ENCODE measurements at regions not wholly inside any gene's neighbourhood (a gene's known extent, or its start where the extent isn't known, plus 50 kb on each side); places are given as distances from the start of the nearest gene placed in this dataset.
"Not testable (repeated sequence)": the region's sequence is repeated elsewhere in the genome, so short reads cannot be mapped to it uniquely, and the experiment has no call there.

DNA sequence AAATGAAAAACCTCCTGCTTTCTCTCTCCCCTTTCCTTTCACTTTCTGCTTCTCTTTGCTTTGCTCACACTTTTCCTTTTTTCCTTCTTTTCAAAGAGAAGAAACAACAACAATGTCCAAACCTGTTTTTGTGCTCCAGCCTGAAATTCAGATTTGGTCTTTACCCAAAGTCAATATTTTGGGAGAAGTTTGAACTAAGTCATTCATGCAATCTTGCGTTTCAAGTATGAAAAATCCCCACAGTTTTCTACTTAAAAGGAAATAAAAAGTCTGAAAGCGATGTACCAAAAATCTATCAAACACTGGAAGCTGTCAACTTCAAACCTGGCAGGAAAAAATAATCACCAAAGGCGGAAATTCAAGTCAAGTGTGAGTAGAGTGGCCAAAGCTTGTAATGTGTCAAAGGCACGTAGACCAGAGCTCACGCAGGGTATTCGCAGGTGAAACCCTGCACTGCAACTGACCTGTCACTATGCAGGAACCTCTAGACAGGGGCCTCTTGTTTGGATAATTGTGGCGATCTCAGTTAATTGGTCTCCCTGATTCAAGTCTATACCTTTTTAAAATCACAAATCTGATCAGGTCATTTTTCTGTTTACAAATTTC, 118.8 kb upstream of the GALNT15 start:
- DNase-seq (ENCODE audit: low spot score): no peak

DNA sequence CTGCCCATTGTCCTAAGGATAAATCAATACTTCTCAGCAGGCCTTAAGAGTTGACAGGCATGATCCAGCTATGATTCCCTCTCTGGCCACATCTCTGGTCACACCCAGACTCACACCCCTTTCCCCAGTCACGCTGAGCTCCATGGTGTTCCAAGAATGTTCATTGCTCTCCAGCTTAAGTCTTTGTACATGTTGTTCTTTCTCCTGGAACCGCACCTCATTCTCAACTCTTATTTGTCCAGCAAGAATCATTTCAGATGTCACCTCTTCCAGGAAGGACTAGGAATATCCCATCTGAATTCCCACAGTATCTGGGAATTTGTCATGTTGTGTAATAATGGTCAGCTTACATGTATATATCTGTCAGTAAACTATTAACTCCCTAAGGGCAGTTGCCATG, 118.3 kb upstream of the GALNT15 start:
- DNase-seq (ENCODE audit: low spot score): no peak

DNA sequence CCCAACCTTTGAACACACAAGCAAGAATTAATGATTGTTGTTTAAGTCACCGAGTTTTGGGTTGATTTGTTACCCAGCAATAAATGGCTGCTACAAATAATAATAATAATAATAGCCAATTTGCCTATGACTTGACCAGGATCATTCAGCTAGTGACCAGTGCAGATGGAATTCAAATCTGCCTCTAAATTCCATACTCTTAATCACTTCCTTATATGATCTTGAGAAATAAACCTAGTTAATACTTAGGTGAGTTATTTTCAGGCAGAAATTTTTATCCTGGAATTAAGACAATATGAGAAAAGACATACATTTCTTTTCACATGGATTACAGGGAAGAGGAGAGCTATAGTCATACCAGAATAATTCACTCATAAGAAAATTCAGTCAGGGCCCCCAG, 116.0 kb upstream of the GALNT15 start:
- no peak for DNase-seq (ENCODE audit: low spot score)

DNA sequence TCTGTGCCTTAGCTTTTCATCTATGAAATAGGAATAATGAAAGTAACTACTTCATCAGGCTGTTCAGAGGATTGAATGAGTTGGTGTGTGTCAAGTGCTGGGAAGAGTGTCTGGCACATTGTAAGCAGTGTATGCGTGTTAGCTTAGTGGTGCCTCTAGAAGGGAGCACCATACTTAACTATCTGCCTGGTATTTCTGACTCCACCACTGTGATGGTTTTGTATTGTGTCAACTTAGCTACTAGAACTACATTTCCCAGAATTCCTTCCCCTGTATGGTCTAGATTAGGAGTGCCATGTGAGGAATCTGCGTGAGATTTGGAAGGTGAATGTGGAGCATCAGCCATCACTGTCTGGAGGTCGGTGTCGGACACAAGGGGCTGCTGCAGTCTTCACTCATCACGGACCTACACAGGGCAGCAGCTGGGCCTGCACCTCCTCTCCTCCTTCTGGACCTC, 115.4 kb upstream of the GALNT15 start:
- DNase-seq (ENCODE audit: low spot score): no peak

DNA sequence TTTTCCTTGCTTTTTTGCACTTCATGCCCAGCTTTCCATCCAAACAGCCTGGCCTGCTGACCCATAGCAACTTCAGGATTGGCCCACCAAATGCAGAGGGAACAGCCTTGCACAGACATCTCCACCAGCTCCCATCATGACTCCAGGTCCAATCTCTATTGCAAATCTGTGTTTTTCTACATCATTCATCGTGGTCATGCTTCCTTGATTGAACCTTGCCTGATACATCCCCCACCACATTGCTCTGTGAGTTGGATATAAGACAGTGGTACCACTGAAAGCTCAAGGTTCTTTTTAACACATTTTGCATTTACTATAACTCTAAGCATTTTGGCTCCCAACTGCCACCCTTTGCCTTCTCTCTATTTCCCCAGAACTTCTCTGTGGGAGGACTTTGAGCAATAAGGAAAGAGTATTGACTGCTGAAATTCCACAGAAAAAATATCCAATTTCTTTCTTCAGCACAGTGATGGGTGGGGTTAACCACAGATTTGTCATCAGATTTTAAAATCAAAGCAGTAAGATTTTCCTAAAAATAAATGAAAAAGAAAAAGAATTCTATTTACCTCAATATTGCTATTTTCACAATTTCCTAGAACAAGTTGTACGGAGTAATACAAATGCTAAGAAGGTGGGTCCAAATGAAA, 114.6 kb upstream of the GALNT15 start:
- DNase-seq (ENCODE audit: low spot score): no peak

DNA sequence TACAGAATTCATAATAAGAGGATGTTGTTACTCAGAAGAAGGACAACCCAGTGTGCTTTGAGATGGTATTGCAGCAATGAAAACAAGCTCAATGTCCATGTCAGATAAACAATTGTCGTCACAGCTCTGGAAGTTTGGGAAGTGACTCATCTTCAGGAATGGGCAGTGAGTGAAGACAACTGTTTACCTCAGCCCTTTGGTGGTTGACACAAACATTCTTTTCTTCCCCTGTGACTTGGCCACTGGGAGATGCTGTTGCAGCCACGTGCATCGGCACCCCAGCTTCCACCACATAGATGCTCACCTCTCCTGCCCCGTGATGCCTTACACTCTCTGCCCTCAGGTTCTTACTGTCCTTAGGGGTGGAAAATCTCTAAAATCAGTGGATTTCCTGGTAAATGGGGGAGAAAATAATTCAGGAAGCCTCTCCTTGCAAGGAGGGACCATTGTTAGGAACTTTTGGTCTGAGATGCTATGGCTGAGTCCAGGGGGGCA, 114.1 kb upstream of the GALNT15 start:
- DNase-seq (ENCODE audit: low spot score): no peak

DNA sequence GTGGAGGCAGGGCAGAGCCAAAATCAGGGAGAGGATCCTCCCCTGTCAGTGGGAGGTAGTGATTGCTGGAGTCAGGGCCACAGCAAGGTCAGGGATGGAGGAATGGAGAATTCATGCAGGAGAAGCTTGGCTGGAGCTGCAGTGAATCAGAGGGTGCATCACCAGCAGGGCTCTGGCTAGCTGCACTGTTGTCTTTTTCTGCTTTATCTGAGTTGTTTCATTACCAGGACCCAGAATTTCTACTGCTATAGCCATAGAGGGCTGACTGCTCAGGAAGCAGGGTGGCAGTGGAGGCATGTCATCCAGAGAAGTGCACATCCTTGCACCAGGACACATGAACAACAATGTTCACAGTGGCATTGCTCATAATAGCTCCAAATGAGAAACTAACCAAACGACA, 113.5 kb upstream of the GALNT15 start:
- DNase-seq (ENCODE audit: low spot score): no peak

DNA sequence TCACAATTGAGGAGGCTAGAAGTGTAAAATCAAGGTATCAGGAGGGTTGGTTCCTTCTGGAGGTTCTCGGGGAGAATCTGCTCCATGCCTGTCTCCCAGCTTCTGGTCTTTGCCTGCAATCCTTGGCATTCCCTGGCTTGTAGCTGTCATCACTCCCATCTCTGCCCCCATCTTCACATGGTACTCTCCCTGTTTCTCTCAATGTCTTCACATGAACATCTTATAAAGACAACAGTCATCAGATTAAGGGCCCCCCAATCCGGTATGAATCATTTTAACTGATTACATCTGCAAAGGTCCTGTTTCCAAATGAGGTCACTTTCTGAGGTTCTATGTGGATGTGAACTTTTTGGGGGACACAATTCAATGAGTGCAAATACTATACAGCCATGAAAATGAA, 113.0 kb upstream of the GALNT15 start:
- DNase-seq (ENCODE audit: low spot score): no peak

DNA sequence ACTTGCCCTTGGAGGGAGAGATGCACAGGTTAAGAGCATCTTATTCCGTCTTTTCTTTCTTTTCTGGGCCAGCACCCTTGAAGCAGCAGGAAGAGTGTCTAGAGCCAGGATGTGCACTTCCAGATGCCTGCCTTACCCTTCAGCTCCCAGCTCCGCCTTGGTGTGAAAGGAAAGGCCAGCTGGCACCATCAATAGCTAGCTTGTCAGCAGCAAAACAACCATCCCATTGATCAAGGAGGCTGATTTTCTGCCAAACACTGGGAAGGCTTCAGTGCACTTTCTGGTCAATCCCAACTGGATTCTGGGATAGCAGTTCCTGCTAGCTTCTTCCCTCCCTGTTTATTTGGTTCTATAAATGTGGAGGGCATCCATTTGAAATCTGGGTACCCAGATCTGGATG, 110.9 kb upstream of the GALNT15 start:
- no peak for DNase-seq (ENCODE audit: low spot score)

DNA sequence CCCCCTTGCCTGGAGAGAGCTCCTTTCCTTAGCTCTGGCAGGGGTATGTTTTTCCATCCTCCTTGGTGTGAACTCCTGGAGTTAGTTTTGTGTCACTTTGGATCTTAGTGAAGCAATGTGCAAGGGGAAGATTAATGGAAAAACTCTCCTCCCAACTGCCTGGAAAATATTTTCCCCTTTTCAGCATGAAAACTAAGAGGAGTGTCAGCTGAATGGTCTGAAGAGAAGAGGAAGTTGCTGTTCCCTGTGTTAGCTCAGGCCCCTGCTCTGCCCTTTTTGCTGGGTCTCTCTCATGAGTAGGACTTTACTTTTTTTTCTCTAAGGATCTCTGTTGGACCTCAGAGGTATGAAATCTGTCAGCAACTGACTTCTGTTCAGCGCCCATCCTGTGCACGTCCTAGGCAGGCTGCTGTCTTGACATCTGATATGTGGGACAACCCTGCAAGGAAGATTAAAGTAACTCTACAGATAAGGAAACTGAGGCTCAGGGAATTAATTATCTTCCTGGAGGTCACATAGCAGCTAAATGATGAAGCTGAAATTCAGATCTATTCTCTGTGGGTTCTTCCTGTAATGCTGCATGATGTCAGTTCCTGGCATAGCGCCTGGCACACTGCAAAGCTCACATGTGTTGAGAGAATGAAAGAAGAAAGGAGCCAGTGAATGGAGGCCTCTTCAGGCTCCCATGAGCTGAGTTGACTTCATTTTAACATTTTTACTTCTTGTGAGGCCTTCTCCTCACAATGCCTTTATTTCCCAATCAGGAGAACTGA, 109.7 kb upstream of the GALNT15 start:
- DNase-seq (ENCODE audit: low spot score): no peak

DNA sequence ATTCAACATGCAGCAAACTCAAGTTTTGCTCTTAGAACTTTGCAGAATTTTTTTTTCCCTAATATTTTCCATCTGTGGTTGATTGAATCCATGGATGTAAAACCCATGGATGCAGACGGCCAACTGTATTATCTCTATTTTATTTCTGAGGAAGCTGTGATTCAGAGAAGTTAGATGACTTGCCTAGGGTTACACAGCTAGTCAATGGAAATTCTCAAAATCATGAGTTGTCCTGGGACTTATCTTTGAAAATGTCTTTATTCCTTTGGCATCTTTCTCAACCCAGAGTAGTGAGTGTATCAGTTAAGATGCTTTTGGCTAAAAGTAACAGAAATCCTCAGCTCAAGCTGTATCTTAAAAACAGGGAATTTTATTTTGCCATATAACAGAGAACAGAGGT, 107.9 kb upstream of the GALNT15 start:
- no peak for DNase-seq (ENCODE audit: low spot score)

DNA sequence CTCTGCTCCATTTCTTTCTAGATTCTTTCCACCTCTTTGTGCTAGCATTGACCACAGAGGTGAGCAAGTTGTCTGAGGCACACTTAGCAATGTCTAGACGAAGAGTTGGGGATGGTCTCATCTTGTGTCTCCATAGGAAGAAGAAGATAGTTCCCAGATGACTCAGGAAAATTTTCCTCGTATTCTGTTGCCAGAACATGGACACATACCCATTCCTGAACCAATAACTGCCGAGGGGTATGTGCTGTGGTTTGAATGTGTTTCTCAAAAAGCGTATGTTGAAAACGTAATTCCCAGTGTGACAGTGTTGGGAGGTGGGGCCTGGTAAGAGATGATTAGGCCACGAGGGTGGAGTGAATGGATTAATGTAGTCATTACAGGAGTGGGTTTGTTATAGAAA, 107.5 kb upstream of the GALNT15 start:
- DNase-seq (ENCODE audit: low spot score): no peak

DNA sequence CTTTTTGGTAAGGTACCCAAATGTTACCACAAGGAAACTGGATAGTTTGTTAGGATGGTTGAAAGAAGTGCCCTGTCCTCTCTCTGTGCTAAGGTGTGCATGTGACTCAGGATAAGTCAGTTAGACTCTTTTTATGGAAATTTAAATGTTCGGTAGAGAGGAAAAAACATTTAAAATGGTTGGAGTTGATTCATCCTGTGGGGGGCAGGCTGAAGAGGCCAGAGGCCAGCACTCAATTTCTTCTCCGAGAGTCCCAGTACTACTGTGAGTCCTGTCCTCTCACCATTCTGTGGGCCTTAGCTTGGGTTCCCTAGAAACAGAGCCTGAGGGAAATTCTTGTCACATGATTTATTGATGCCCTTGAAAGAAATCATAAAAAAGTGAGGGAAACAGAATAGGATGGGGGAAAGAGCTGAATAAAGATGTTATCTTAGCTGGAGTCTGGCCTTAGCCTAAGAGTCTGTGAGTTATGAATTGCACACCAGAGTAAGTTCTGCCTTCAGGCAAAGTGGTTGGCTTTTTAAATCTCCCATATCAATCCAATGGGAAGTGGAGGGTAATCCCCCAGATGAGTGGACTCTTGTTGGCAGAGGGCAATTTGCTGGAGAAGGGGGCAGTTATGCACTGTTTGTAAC, 106.5 kb upstream of the GALNT15 start:
- no peak for DNase-seq (ENCODE audit: low spot score)

DNA sequence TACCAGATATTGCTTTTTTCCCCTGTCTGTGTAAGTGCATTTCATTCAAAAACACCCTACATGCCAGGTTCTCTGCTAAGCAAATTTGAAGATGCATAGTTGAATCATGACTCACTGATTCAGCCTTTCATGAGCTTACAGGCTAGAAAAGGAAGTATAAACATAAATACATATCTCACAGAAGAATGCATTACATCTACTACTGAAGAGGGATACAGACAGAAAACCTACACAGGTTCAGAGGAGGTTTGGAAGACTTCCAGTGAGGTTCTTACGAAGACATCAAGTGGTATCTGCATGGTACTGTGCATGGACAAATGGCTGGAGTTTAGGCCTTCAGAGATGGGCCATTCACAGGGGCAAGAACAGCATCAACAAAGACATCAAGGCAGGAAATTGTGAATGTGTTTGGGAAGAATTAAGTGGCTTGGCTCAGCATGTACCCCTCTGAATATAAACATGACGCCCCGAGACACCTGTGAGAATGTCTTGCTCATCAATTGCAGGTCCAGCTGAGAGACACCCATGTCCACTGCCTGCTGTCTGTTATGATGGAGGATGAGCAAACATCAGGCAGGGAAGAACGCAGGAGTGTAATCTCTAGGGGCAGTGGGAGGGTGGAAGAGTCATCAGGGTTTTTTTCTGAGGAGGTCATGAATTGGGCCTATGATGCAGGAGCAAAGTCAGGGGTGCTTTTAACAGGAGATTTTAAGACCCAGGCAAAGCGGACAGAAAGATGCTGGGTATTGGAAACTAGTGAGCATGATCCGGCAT, 105.1 kb upstream of the GALNT15 start:
- no peak for DNase-seq (ENCODE audit: low spot score)

DNA sequence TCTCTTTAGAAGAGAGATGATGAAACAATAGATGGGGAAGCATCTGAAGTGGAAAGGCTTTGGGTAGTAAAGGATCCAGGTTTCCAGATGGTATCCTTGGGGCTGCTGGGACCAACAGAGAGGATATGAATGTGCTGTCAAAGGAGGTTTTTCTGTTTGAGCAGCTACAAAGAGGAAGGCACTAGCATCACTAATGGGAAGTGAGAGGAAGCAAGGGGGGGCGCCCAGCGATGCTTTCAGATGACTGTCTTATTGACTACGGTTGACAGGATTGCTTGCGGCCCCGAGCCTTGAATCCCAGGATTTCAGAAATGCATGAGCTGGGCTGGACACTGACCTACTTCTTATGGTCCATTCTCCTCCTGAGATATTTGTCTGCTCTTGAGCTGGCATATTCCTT, 103.8 kb upstream of the GALNT15 start:
- DNase-seq (ENCODE audit: low spot score): no peak

DNA sequence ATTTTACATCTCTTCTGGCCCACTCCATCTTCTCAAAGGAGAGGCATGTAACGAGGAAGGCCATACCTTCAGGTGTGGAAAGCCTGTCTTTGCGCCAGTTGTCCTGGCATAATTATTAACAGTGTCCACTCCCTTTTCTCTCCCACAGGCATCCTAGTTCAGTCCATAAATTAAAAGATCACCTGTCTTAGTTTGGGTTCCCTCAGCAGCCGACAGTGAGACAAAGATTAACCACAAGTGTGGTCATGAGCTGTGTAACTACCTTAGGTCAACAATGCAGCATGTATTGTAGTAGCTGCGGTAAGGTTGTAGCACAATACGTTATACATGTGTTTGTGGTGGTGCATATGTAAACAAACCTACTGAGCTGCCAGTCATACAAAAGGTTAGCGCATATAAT, 103.3 kb upstream of the GALNT15 start:
- no peak for DNase-seq (ENCODE audit: low spot score)

DNA sequence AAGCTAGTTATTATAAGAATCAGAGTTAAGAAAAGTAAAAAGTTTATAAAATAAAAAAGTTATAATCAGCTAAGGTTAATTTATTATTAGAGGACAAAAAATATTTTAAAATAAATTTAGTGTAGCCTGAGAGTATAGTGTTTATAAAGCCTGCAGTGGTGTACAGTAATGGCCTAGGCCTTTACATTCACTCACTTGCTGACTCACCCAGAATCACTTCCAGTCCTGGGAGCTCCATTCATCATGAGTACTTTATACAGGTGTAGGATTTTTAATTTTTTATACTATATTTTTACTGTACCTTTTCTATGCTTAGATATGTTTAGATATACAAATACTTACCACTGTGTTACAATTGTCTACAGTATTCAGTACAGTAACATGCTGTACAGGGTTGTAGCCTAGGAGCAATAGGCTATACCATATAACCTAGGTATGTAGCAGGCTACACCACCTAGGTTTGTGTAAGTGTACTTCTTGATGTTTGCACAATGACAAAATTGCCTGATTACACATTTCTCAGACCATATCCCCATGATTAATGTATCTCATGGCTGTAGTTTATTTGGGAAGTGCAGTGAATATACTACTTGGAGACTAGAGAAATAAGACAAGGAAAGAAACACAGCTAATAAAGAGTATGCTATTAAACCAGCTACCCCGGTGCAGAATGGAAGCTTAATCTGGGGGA, 101.9 kb upstream of the GALNT15 start:
- DNase-seq (ENCODE audit: low spot score): no peak

DNA sequence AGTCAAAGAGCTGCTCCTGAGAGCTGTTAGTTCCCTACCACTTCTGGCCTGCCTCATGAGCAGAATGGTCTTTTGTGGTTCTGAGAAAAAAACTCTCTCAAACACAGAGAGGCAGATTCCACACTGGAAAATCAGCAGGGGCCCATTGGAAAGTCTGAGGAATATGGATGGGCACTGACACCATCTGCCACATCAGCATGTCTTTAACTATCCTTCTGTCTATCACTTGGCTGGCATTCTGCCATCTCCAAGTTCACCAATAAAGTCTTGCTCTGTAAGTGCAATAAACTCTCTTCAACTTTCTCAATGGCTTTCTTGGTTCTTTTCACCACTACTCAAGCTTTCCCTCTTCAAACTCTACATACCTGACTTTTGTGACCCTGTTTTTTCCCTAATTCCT, 101.3 kb upstream of the GALNT15 start:
- no peak for DNase-seq (ENCODE audit: low spot score)

DNA sequence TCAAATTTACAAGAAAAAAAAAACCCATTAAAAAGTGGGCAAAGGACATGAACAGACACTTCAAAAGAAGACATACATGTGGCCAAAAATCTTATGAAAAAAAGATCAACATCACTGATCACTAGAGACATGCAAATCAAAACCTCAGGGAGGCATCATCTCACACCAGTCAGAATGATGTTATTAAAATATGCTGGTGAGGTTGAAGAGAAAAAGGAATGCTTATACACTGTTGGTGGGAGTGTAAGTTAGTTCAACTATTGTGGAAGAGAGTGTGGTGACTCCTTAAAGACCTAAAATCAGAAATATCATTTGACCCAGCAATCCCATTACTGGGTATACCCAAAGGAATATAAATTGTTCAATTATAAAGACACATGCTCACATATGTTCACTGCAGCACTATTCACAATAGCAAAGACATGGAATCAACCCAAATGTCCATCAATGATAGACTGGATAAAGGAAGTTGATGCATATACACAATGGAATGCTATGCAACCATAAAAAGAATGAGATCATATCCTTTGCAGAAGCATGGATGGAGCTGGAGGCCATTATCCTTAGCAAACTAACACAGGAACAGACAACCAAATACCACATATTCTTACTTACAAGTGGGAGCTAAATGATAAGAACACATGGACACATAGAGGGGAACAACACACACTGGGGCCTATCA, 100.3 kb upstream of the GALNT15 start:
- not testable (repeated sequence) for DNase-seq (ENCODE audit: low spot score)

DNA sequence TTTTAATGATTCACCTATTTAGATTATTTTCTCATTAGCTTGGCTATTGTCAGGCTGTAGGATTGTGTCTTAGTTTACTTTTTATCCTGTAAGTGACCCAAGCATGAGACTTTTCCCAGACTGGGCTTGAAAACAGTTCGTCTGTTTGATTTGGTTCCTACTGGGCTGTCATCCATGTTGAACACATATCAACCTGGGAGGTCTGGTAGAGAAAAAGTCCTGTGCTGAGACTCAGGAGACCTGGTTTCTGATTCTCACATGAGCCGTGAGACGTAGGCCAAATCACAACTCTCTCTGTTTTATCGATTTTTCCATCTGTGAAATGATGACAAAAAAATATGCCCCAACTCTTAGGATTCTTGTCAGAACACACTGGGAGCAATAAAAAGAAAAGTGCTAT, 98.8 kb upstream of the GALNT15 start:
- DNase-seq (ENCODE audit: low spot score): no peak

DNA sequence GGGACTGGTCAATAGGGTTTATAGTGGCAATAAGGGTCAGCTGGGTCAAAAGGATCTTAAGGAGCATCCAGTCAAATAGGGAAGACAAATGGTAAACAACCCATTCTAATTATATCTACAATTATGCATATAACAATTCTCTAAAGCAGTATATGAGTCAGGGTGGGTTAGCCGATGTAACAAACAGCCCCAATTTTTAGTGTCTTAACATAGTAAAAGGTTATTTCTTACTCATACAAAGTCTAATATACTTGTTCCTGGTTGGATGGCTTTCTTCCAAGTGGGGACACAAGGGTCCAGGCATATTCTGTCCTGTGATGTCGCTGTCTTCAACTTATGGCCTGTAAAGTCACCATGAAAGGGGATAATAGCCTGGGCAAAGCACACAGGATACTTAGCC, 97.9 kb upstream of the GALNT15 start:
- no peak for DNase-seq (ENCODE audit: low spot score)
